Neutrophil (primary cell): ENCODE measurements at regions not wholly inside any gene's neighbourhood (a gene's known extent, or its start where the extent isn't known, plus 50 kb on each side); places are given as distances from the start of the nearest gene placed in this dataset.

ENCODE experiments used
- H3K27ac ChIP-seq: fragments of 200-600 bp; sonication (generic); 2 replicates; pipeline ENCODE4 v1.5.1; 2016; ENCODE audit warnings: mild to moderate bottlenecking, moderate library complexity
- H3K27me3 ChIP-seq: fragments of 200-600 bp; sonication (generic); 2 replicates; pipeline ENCODE4 v1.6.0; 2016; ENCODE audit warnings: mild to moderate bottlenecking
- H3K36me3 ChIP-seq: fragments of 200-600 bp; sonication (generic); 2 replicates; pipeline ENCODE4 v1.5.1; 2017
- H3K4me1 ChIP-seq, 2 experiments: fragments of 200-600 bp in 1 of 2; sonication (generic) in 1 of 2; 1 replicate in 1 of 2; 2 replicates in 1 of 2; pipeline versions ENCODE4 v1.5.1 to v1.6.1; 2013 to 2016; ENCODE audit warnings: low read depth in 1 of 2, low read length in 1 of 2, mild to moderate bottlenecking in 1 of 2, moderate library complexity in 1 of 2; ENCODE audit not compliant: control insufficient read depth in 1 of 2, insufficient read depth in 1 of 2
- H3K4me3 ChIP-seq, 2 experiments: fragments of 200-600 bp in 1 of 2; sonication (generic) in 1 of 2; 1 replicate in 1 of 2; 2 replicates in 1 of 2; pipeline ENCODE4 v1.5.1; 2013 to 2016; ENCODE audit warnings: low read depth in 1 of 2, low read length in 1 of 2, mild to moderate bottlenecking in 1 of 2, moderate library complexity in 1 of 2
- H3K9me3 ChIP-seq: fragments of 200-600 bp; sonication (generic); 2 replicates; pipeline ENCODE4 v1.5.1; 2016
- TF ChIP-seq, protein P1 (sequence below): fragments of 200-600 bp; sonication (generic); IDR thresholded peaks from 2 replicates; pipeline ENCODE4 v1.5.1; 2016; ENCODE audit warnings: antibody characterized with exemption

DNA sequence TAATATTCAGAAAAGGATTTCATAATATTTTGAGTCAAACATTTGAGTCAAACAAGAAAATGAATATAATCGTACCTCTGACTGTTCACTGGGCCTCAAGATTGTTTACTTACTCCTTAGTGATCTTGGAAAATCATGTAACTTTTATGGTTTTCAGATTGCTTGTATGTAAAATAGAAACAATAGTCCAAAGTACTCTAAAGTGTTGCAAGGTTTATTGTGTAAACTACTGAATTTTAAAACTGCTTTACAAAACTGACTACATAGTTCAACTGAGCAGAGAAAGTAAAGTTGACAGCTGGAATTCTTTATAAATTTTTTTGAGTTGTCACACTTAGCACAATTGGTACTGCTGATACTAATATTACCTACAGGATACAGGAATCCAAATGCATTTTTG, 931.0 kb downstream of the NCAM2 start:
- H3K9me3 ChIP-seq, result no peaks in the 10 kb centered on the region
- H3K4me3 ChIP-seq, result no peak overlapping the region
- no peaks in the 10 kb centered on the region for H3K4me1 ChIP-seq
- no peaks in the 10 kb centered on the region for H3K27me3 ChIP-seq
- H3K27ac ChIP-seq, result no peak overlapping the region
- H3K36me3 ChIP-seq, result no peaks in the 10 kb centered on the region
- TF ChIP-seq, protein P1, sequence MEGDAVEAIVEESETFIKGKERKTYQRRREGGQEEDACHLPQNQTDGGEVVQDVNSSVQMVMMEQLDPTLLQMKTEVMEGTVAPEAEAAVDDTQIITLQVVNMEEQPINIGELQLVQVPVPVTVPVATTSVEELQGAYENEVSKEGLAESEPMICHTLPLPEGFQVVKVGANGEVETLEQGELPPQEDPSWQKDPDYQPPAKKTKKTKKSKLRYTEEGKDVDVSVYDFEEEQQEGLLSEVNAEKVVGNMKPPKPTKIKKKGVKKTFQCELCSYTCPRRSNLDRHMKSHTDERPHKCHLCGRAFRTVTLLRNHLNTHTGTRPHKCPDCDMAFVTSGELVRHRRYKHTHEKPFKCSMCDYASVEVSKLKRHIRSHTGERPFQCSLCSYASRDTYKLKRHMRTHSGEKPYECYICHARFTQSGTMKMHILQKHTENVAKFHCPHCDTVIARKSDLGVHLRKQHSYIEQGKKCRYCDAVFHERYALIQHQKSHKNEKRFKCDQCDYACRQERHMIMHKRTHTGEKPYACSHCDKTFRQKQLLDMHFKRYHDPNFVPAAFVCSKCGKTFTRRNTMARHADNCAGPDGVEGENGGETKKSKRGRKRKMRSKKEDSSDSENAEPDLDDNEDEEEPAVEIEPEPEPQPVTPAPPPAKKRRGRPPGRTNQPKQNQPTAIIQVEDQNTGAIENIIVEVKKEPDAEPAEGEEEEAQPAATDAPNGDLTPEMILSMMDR, result no peak

DNA sequence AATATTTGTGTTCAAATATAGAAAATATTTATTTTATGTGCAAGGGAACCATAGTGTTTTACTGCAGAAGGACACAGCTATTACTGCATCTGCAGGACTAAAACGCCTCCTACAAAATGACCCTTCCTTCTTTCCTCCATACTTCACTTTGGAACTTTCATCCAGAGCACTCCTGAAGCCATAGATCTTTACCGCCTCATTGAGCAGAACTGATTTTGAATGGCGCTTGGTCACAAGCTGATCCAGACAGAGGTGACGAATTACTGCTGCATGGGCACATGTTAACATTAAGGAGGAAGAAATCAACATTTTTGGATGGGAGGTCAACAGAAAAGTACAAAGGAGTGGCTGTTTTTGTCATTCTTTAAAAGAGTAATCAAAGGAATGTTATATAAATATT, 931.6 kb downstream of the NCAM2 start:
- H3K9me3 ChIP-seq, result no peaks in the 10 kb centered on the region

DNA sequence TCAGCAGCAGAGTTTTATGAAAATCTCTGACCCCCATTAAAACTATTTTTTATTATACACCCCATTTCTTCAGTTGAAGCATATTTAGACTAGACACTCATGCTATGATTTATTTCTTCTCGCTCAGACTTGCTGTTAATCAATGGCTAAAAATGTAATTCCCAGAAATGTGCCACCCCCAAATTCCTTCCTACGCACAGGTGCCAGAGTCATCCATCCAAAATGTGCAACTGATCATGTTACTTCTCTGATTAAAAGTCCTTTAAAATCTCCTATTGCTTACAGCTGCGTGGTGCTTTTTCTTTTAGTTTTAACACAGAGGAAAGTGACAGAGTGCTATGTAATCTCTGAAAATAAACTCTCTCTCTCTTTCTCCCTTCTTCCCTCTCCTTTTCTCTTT, 954.4 kb downstream of the NCAM2 start:
- Histone ChIP-seq H3K27me3 (no peaks in the 10 kb centered on the region), H3K27ac (no peak overlapping the region), H3K36me3 (no peaks in the 10 kb centered on the region), H3K4me1 (no peaks in the 10 kb centered on the region), H3K4me3 (no peak overlapping the region), H3K9me3 (no peaks in the 10 kb centered on the region)
- TF ChIP-seq, protein P1, result no peak

More for the DNA sequence above, 931.6 kb downstream of the NCAM2 start:
- H3K27me3 ChIP-seq, result no peaks in the 10 kb centered on the region
- H3K27ac ChIP-seq, result no peak overlapping the region
- no peaks in the 10 kb centered on the region for H3K4me1 ChIP-seq
- TF ChIP-seq, protein P1, result no peak
- H3K36me3 ChIP-seq, result no peaks in the 10 kb centered on the region
- H3K4me3 ChIP-seq, result no peak overlapping the region

DNA sequence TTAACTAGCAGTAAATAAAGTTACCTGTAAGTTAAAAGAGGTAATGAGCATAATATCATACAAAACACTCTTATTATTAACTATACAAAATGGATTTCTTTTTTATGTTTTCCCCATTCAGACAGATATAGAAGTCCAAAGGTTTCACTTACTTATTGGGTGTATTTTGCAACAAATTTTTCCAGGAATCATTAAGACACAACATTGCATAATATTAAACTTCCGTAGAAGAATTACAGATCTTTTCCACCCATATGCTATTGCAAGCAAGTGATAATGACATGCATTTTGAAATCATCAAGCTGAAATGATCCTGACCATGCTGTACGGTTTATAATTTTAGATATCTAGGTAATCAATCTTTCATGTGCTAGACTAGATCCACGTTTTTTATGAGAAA, 957.0 kb downstream of the NCAM2 start:
- TF ChIP-seq, protein P1, result no peak
- no peak overlapping the region for H3K27ac ChIP-seq
- no peaks in the 10 kb centered on the region for H3K36me3 ChIP-seq
- no peaks in the 10 kb centered on the region for H3K9me3 ChIP-seq
- H3K4me3 ChIP-seq, result no peak overlapping the region
- H3K27me3 ChIP-seq, result no peaks in the 10 kb centered on the region
- no peaks in the 10 kb centered on the region for H3K4me1 ChIP-seq

DNA sequence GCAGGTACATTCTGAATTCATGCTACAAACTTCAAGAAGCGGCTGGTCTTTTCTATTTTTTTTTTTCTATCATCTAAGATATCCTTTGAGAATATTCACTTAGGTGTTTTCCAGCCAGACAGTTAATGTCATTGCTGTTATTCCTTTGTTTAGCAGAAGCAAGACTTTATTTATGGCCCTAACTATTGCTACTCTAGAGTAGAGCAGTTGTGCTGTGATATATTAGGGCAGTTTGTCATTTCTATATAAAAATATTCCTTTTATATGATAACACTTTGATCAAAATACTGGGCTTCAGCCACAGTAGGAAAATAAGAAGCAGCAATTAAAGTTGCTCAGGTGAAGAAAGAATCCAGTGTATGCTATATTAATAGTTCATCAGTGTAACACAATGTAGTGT, 959.3 kb downstream of the NCAM2 start:
- H3K4me3 ChIP-seq, result no peak overlapping the region
- no peaks in the 10 kb centered on the region for H3K27me3 ChIP-seq
- H3K4me1 ChIP-seq, result no peaks in the 10 kb centered on the region
- no peaks in the 10 kb centered on the region for H3K36me3 ChIP-seq
- no peak overlapping the region for H3K27ac ChIP-seq
- no peaks in the 10 kb centered on the region for H3K9me3 ChIP-seq
- TF ChIP-seq, protein P1, result no peak

DNA sequence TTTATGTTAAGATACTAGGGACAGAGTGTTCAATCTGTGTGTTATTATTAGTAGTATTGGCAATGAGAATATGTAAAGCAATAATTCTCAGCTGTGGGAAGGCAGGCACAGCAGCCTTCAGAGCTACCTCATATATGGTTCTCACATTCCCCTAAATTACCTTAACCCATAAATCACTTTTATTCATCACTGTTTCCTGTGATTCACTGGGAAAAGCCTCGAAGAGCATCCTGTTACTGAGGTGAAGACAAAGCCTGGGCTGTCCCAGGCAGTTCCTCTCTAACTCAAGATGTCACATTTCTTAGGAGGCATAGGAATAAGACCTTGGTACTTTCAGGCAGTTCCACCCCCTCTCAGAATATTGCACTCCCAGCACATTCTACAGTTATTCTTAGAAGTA, 965.7 kb downstream of the NCAM2 start:
- H3K36me3 ChIP-seq, result no peaks in the 10 kb centered on the region
- H3K27ac ChIP-seq, result no peak overlapping the region
- TF ChIP-seq, protein P1, result no peak
- H3K9me3 ChIP-seq, result no peaks in the 10 kb centered on the region
- H3K4me3 ChIP-seq, result no peak overlapping the region
- H3K27me3 ChIP-seq, result no peaks in the 10 kb centered on the region
- H3K4me1 ChIP-seq, result no peaks in the 10 kb centered on the region
